Gastroesophageal sphincter (tissue), 3 donors: ENCODE measurements at regions not wholly inside any gene's neighbourhood (a gene's known extent, or its start where the extent isn't known, plus 50 kb on each side); places are given as distances from the start of the nearest gene placed in this dataset.

Experiments
- EP300 ChIP-seq: sonication (generic); formaldehyde crosslinking; IDR thresholded peaks from one replicate; pipeline ENCODE4 v1.6.1; 2017; ENCODE audit warnings: antibody characterized with exemption, mild to moderate bottlenecking
- POLR2A ChIP-seq, 2 donors: fragments of 450-650 bp; IDR thresholded peaks; one replicate each; pipeline ENCODE4 v1.6.1; 2017; ENCODE audit warnings: antibody characterized with exemption in 2 of 2, mild to moderate bottlenecking in 2 of 2, moderate library complexity in 1 of 2
- POLR2AphosphoS5 ChIP-seq: sonication (generic); formaldehyde crosslinking; IDR thresholded peaks from one replicate; pipeline ENCODE4 v1.6.1; 2017; ENCODE audit warnings: antibody characterized with exemption
- TF ChIP-seq, protein P1 (sequence below), 4 experiments: fragments of 200-600 bp in 2 of 4; fragments of 450-650 bp in 2 of 4; sonication (generic) in 1 of 4; IDR thresholded peaks; one replicate each; pipeline ENCODE4 v1.5.1; 2017 to 2019; ENCODE audit warnings: antibody characterized with exemption in 4 of 4, mild to moderate bottlenecking in 2 of 4, moderate library complexity in 2 of 4

DNA sequence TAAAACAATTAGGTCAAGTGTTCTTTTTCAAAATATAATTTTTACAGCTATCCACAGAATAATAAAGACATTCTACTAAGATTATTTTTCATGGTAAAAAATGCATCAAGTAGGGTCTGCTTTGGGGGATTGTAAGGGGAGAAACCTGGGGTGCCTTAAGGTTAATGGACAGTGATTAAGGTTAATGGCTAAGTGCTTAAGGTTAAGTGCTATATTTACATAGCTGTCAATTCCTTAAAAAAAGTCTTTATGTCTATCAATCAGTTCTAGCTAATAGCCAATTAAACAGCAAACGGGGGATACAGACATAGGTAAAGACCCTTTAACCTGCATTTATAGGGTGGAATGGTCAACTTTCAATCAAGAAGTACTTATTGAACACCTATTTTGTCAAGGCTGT lies 284.5 kb upstream of the SEMA3A start:
- TF ChIP-seq, protein P1, sequence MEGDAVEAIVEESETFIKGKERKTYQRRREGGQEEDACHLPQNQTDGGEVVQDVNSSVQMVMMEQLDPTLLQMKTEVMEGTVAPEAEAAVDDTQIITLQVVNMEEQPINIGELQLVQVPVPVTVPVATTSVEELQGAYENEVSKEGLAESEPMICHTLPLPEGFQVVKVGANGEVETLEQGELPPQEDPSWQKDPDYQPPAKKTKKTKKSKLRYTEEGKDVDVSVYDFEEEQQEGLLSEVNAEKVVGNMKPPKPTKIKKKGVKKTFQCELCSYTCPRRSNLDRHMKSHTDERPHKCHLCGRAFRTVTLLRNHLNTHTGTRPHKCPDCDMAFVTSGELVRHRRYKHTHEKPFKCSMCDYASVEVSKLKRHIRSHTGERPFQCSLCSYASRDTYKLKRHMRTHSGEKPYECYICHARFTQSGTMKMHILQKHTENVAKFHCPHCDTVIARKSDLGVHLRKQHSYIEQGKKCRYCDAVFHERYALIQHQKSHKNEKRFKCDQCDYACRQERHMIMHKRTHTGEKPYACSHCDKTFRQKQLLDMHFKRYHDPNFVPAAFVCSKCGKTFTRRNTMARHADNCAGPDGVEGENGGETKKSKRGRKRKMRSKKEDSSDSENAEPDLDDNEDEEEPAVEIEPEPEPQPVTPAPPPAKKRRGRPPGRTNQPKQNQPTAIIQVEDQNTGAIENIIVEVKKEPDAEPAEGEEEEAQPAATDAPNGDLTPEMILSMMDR (IDR thresholded peaks at IDR 0.05), result no peak
- no peak for TF ChIP-seq POLR2A (IDR thresholded peaks at IDR 0.05)
- no peak for TF ChIP-seq EP300
- TF ChIP-seq POLR2AphosphoS5, result no peak
